GM12875 (cell line): ENCODE measurements at regions not wholly inside any gene's neighbourhood (a gene's known extent, or its start where the extent isn't known, plus 50 kb on each side); places are given as distances from the start of the nearest gene placed in this dataset.

Experiments used
- H3K4me3 ChIP-seq: one replicate; pipeline ENCODE4 v1.5.1; 2011; ENCODE audit warnings: low read depth, low read length, control low read depth
- TF ChIP-seq, protein P1 (sequence below): IDR thresholded peaks from 2 replicates; pipeline ENCODE4 v1.5.1; 2011; ENCODE audit warnings: low read depth, mild to moderate bottlenecking, control low read depth, inconsistent platforms, low read length, moderate library complexity, borderline replicate concordance; ENCODE audit not compliant: insufficient read depth

DNA sequence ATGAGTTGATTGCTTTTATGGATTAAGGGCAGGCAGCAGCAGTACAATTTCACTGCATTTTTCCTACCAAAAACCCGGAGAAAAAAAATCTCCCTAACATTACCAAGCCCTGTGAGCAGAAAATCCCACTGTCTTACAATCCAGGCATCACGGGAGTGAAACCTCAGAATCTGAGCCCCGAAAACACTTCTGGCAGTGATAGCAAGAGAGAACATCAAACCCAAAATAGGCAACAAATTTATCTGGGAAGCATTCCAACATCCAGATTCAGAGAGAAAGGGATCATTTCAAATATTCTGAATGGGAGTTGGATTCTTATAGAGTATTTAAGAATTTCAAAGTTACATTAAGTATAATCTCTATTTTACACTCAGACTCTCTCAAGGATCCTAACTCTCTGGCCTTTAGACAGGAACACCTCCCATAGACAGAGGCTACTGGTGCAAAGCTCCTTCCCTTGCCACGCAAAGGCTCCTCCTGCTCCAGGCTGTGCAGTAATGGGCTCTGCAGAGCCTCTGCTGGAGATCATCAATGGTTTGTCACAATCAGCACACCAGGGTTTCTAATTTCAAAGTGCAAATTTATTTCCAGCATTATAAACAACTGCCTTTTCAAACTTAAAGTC lies 256.9 kb downstream of the PARM1 start:
- TF ChIP-seq, protein P1, sequence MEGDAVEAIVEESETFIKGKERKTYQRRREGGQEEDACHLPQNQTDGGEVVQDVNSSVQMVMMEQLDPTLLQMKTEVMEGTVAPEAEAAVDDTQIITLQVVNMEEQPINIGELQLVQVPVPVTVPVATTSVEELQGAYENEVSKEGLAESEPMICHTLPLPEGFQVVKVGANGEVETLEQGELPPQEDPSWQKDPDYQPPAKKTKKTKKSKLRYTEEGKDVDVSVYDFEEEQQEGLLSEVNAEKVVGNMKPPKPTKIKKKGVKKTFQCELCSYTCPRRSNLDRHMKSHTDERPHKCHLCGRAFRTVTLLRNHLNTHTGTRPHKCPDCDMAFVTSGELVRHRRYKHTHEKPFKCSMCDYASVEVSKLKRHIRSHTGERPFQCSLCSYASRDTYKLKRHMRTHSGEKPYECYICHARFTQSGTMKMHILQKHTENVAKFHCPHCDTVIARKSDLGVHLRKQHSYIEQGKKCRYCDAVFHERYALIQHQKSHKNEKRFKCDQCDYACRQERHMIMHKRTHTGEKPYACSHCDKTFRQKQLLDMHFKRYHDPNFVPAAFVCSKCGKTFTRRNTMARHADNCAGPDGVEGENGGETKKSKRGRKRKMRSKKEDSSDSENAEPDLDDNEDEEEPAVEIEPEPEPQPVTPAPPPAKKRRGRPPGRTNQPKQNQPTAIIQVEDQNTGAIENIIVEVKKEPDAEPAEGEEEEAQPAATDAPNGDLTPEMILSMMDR = no peak
- H3K4me3 ChIP-seq = no peak overlapping the region

DNA sequence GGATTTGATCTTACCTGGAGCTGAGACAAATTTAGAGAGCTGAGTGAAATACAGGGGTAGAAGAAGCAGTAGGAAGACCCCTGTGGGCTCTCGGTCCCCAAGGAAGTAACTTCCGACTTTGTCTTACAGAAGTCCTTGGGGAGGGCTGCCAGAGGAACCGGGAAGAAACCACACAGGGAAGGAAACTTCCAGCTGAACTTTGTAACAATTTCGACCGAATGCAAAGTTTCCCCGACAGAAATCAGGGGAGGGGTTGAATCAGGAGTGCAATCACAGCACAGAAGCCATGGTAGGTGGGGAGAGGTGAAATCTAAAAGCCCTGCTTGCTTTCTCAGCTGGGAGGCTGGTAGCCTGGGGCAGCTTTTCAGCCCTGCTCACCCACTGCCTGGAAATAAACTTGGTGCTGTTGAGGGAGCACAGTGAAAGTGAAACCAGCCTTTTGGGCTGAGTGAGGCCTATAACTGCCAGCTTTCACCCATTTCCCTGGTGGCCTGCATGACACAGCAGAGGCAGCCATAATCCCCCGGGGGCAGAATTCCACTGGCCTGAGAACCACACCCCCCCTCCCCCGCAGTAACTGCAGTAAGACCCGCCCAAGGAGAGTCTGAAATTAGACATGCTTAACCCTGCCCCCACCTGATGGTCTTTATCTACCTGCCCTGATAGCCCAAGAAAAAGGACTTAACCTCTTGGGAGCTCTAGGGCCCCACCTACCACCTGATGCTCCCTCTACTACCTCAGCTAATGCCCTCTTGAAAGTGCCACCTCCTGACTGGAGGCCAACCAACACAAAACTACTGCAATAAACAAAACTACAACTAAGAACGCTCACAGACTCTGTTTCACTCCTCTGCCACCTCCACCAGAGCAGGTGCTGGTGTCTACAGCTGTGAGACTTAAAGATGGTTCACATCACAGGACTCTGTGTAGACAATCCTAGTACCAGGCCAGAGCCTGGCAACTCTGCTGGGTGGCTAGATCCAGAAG lies 248.2 kb downstream of the PARM1 start:
- no peak overlapping the region for H3K4me3 ChIP-seq

DNA sequence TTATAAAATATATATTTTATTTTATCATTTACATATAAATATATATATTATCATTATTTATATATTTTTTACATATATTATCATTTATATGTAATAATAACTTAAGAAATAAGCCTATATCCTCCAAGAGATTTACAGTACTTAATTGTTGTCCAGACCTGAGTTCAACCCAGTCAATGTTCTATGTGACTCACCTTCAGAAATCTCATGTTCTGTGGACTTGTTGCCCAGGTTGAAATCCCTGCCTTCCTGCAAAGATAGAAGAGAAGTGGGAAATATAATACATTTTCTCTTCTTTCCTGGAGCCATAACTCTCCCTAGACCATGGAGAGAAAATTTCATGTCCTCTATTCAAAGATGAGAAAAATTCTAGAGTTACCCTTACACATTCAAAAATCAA lies 247.3 kb downstream of the PARM1 start:
- H3K4me3 ChIP-seq = no peak overlapping the region
- TF ChIP-seq, protein P1 = no peak

More for the DNA sequence above, 248.2 kb downstream of the PARM1 start:
- TF ChIP-seq, protein P1 = no peak

DNA sequence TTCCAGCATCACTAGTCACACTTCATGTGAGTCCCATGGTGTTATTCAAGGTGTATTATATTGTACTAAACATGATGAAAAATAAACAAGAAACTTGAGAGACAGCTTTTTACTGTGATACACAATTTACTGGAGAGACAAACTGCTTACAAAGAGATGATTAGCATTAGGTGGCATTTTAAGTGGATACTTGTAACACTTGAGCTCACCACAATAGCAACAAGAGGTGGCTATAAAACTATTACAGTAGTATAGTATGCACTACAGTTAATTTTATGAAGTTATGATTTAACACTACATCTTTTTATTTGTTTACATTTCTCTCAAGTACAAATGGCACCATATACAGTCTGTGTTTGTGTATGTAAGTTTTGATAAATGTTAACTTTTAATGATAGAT lies 246.6 kb downstream of the PARM1 start:
- TF ChIP-seq, protein P1 = no peak
- H3K4me3 ChIP-seq = no peak overlapping the region

DNA sequence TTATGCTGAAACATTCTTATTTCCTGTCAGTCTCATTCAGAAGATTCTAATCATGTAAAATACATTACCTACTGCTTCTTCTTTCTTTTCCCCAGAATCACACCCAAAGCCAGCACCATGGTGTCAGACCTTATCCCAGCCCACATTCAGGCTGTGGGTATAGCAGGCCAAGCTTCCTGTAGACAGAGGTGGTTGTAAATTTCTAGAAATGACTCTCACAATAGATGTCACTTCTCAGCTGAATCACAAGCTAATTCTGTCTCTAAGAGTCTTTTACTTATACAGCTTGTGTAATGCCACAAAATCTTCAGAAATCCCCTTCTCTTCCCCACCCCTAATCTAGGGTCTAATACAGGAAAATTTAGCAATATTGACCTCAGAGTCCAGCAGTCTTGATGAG lies 239.6 kb downstream of the PARM1 start:
- H3K4me3 ChIP-seq = no peak overlapping the region
- TF ChIP-seq, protein P1 = no peak

DNA sequence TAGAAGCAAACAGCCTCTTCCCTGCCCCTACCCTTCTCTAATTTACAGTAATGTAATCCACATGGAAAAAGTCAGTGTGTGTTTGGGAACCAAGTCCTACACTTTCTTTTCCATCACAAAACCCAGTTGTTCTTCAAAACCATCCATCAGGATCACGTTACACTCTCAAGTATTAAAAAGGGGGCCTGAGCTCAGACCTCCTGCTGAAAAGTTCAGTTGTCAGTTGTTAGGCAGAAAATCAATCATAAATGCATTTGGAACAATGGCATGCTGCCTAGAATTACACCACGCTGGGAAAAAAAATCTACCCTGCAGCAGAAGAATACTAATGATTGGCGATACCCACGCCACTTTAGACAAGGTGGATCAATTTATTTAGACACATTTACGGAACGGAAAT lies 236.5 kb downstream of the PARM1 start:
- no peak overlapping the region for H3K4me3 ChIP-seq
- TF ChIP-seq, protein P1 = no peak
